Testis (tissue), 2 donors: ENCODE measurements at regions not wholly inside any gene's neighbourhood (a gene's known extent, or its start where the extent isn't known, plus 50 kb on each side); places are given as distances from the start of the nearest gene placed in this dataset.

Experiments
- POLR2A ChIP-seq: fragments of 450-650 bp; IDR thresholded peaks from one replicate; pipeline ENCODE4 v1.6.1; 2017; ENCODE audit warnings: antibody characterized with exemption, mild to moderate bottlenecking, moderate library complexity
- TF ChIP-seq, protein P1 (sequence below), 3 experiments: fragments of 450-650 bp in 2 of 3; fragments of 200-600 bp in 1 of 3; sonication (generic) in 1 of 3; IDR thresholded peaks; one replicate each; pipeline ENCODE4 v1.5.1; 2016 to 2019; ENCODE audit warnings: antibody characterized with exemption in 3 of 3, mild to moderate bottlenecking in 2 of 3, moderate library complexity in 1 of 3

DNA sequence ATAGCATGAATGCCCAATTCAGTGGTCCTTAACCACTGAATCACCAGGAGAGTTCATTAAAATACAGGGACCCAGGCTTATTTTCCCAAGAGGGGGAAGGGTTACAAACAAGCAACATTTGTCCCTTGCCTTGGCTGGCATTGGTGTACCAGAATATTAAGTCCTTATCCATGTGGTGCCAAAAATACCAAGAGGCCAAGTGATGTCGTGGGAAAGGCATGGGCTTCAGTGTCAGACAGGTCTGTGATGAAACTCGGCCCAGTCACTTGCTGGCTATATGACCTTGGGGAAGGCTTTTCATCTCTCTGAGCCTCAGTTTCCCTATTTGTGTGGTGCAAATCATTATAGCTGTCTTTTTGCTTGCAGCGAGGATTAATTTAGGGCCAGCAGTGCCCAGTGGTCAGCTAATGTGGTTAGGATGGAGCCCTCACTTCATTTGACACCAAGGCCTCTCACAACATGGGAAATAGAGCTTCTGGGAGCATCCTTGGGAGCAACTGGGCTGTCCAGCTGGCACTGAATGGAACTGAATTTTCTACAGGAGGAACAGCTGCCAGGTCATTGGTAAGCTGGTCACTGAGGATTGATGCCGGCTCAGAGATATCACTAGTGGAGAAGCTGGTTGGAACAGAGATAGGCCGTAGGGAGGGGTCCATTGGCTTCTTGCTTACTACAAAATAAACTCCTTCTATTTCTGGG, 77.2 kb upstream of the PPP2R5A start:
- TF ChIP-seq, protein P1, sequence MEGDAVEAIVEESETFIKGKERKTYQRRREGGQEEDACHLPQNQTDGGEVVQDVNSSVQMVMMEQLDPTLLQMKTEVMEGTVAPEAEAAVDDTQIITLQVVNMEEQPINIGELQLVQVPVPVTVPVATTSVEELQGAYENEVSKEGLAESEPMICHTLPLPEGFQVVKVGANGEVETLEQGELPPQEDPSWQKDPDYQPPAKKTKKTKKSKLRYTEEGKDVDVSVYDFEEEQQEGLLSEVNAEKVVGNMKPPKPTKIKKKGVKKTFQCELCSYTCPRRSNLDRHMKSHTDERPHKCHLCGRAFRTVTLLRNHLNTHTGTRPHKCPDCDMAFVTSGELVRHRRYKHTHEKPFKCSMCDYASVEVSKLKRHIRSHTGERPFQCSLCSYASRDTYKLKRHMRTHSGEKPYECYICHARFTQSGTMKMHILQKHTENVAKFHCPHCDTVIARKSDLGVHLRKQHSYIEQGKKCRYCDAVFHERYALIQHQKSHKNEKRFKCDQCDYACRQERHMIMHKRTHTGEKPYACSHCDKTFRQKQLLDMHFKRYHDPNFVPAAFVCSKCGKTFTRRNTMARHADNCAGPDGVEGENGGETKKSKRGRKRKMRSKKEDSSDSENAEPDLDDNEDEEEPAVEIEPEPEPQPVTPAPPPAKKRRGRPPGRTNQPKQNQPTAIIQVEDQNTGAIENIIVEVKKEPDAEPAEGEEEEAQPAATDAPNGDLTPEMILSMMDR (IDR thresholded peaks at IDR 0.05), result no peak
- TF ChIP-seq POLR2A, result no peak
